MM.1S (cell line): ENCODE measurements at regions not wholly inside any gene's neighbourhood (a gene's known extent, or its start where the extent isn't known, plus 50 kb on each side); places are given as distances from the start of the nearest gene placed in this dataset.

Source experiments
- DNase-seq: peaks from one replicate; pipeline ENCODE4 v3.0.0-alpha.2; 2015
- H2AFZ ChIP-seq: fragments of 300-600 bp; sonication (generic); 2 replicates; pipeline ENCODE4 v1.6.0; 2016; ENCODE audit warnings: antibody characterized with exemption, low read length
- H3F3A ChIP-seq: fragments of 300-600 bp; sonication (generic); 2 replicates; pipeline ENCODE4 v1.6.1; 2016; ENCODE audit warnings: mild to moderate bottlenecking, antibody characterized with exemption, low read length, moderate library complexity, mixed read lengths; ENCODE audit not compliant: insufficient read depth
- H3K27ac ChIP-seq: fragments of 300-600 bp; sonication (generic); 2 replicates; pipeline ENCODE4 v1.5.1; 2016; ENCODE audit warnings: mild to moderate bottlenecking, low read length
- H3K27me3 ChIP-seq: fragments of 300-600 bp; sonication (generic); replicated peaks from 2 replicates; pipeline ENCODE4 v1.6.0; 2016; ENCODE audit warnings: low read length; ENCODE audit not compliant: insufficient read depth
- H3K36me3 ChIP-seq: fragments of 300-600 bp; sonication (generic); replicated peaks from 2 replicates; pipeline ENCODE4 v1.6.1; 2016; ENCODE audit warnings: mild to moderate bottlenecking, low read length, mixed read lengths; ENCODE audit not compliant: insufficient read depth
- H3K4me1 ChIP-seq: fragments of 300-600 bp; sonication (generic); 2 replicates; pipeline ENCODE4 v1.6.1; 2016; ENCODE audit warnings: low read length, mixed read lengths
- H3K4me2 ChIP-seq: fragments of 300-600 bp; sonication (generic); 2 replicates; pipeline ENCODE4 v1.6.0; 2016; ENCODE audit warnings: low read depth, low read length
- H3K4me3 ChIP-seq: fragments of 300-600 bp; sonication (generic); 2 replicates; pipeline ENCODE4 v1.5.1; 2016; ENCODE audit warnings: low read length, mixed read lengths
- H3K79me2 ChIP-seq: fragments of 300-600 bp; sonication (generic); 2 replicates; pipeline ENCODE4 v1.6.1; 2016; ENCODE audit warnings: mixed run types, low read length, mixed read lengths
- H3K9ac ChIP-seq: fragments of 300-600 bp; sonication (generic); 2 replicates; pipeline ENCODE4 v1.6.1; 2016; ENCODE audit warnings: low read length, mixed read lengths
- H3K9me2 ChIP-seq: fragments of 300-600 bp; sonication (generic); replicated peaks from 2 replicates; pipeline ENCODE4 v1.6.1; 2016; ENCODE audit warnings: mild to moderate bottlenecking, low read length, mixed read lengths; ENCODE audit not compliant: insufficient read depth
- H3K9me3 ChIP-seq: fragments of 300-600 bp; sonication (generic); replicated peaks from 2 replicates; pipeline ENCODE4 v1.6.1; 2016; ENCODE audit warnings: mild to moderate bottlenecking, low read length, mixed read lengths; ENCODE audit not compliant: insufficient read depth
- H4K20me1 ChIP-seq: fragments of 300-600 bp; sonication (generic); 2 replicates; pipeline ENCODE4 v1.6.1; 2016; ENCODE audit warnings: mild to moderate bottlenecking, low read length, moderate library complexity, mixed read lengths; ENCODE audit not compliant: insufficient read depth
- EZH2 ChIP-seq: fragments of 300-600 bp; sonication (generic); optimal IDR thresholded peaks from 2 replicates; pipeline ENCODE3; 2017; ENCODE audit warnings: low read depth, mild to moderate bottlenecking, antibody characterized with exemption, low read length, mixed read lengths
- EZH2phosphoT487 ChIP-seq: fragments of 300-600 bp; sonication (generic); IDR thresholded peaks from 2 replicates; pipeline ENCODE4 v1.6.1; 2018; ENCODE audit warnings: antibody characterized with exemption, low read length
- TF ChIP-seq, protein P1 (sequence below): fragments of 300-600 bp; sonication (generic); IDR thresholded peaks from 2 replicates; pipeline ENCODE4 v1.5.1; 2016; ENCODE audit warnings: antibody characterized with exemption, low read length, mixed read lengths

DNA sequence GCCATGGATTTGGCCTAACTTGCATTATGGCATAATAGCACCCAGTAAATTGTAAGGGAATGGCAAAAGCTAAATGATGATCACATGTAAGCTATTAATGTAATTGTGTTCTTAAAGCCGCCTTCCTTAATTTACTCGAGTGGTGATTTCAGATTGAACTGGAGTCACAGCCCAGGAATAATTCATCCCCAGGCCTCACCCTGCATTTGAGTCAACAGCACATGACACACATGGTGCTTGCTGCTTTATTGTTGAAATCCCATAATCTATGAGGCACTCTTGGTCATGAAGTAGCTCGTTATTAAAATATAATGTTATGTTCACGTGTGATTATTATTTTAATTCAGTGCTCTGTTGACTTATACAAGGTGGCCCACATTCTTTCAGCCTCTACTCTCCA, 547.5 kb downstream of the VRK1 start:
- Histone ChIP-seq H3K27me3 (no peaks in the 10 kb centered on the region), H3K27ac (no peak overlapping the region), H3K9me2 (no peaks in the 10 kb centered on the region), H2AFZ (no peak overlapping the region), H4K20me1 (no peaks in the 10 kb centered on the region), H3K9me3 (no peaks in the 10 kb centered on the region), H3K4me2 (no peak overlapping the region), H3K36me3 (no peaks in the 10 kb centered on the region), H3K4me3 (no peak overlapping the region), H3K4me1 (no peaks in the 10 kb centered on the region), H3F3A (no peaks in the 10 kb centered on the region), H3K9ac (no peak overlapping the region), H3K79me2 (no peaks in the 10 kb centered on the region)
- no peak for DNase-seq
- TF ChIP-seq, protein P1, sequence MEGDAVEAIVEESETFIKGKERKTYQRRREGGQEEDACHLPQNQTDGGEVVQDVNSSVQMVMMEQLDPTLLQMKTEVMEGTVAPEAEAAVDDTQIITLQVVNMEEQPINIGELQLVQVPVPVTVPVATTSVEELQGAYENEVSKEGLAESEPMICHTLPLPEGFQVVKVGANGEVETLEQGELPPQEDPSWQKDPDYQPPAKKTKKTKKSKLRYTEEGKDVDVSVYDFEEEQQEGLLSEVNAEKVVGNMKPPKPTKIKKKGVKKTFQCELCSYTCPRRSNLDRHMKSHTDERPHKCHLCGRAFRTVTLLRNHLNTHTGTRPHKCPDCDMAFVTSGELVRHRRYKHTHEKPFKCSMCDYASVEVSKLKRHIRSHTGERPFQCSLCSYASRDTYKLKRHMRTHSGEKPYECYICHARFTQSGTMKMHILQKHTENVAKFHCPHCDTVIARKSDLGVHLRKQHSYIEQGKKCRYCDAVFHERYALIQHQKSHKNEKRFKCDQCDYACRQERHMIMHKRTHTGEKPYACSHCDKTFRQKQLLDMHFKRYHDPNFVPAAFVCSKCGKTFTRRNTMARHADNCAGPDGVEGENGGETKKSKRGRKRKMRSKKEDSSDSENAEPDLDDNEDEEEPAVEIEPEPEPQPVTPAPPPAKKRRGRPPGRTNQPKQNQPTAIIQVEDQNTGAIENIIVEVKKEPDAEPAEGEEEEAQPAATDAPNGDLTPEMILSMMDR = no peak
- TF ChIP-seq EZH2phosphoT487 = no peak
- TF ChIP-seq EZH2 = no peak

DNA sequence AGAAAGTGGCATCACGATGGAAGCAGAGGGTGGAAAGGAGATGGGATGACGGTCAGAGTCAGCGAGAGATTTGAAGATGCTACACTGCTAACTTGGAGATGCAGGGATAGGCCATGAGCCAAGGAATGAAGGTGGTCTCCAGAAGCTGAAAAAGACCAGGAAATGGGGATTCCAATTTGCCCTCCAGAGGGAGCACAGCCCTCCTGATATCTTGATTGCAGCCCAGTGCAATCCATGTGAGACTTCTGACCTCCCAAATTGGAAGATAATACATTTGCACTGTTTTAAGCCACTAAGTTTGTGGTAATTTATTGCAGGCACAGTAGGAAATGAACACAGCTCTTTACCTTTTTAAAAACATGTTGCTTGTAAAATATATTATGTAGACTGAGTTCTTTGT, 549.5 kb downstream of the VRK1 start:
- Histone ChIP-seq H3K9me3 (no peaks in the 10 kb centered on the region), H2AFZ (no peak overlapping the region), H3K4me3 (no peak overlapping the region), H3K36me3 (no peaks in the 10 kb centered on the region), H3K9me2 (no peaks in the 10 kb centered on the region), H3K4me1 (no peaks in the 10 kb centered on the region), H4K20me1 (no peaks in the 10 kb centered on the region), H3K79me2 (no peaks in the 10 kb centered on the region), H3K9ac (no peak overlapping the region), H3K27ac (no peak overlapping the region), H3K27me3 (no peaks in the 10 kb centered on the region), H3F3A (no peaks in the 10 kb centered on the region), H3K4me2 (no peak overlapping the region)
- DNase-seq = no peak
- TF ChIP-seq EZH2 (no peak), EZH2phosphoT487 (no peak)
- TF ChIP-seq, protein P1 = no peak

DNA sequence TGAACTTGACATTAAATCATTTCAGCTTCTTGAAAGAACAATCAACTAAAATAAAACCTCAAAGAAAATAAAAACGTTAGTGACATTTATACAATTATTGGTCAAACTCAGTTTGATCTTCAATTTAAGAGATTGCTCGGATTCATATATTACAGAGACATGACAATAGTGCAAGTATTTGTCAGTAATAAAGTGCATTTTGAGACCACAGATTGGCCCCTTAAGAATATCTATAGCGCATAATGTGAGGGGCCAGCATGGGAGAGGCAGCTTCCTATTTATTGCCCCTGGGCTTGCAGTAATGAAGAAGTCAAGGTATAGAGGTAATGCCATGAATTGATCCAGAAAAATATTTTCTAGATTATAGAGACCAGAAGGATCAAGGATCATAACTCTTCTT, 552.3 kb downstream of the VRK1 start:
- DNase-seq = no peak
- H3K9me3 ChIP-seq = no peaks in the 10 kb centered on the region
- no peaks in the 10 kb centered on the region for H3F3A ChIP-seq
- TF ChIP-seq EZH2 = no peak
- TF ChIP-seq, protein P1 = no peak
- TF ChIP-seq EZH2phosphoT487 = no peak
- H3K4me1 ChIP-seq = no peaks in the 10 kb centered on the region
- no peak overlapping the region for H3K9ac ChIP-seq
- no peak overlapping the region for H3K4me3 ChIP-seq
- no peak overlapping the region for H3K4me2 ChIP-seq
- H3K79me2 ChIP-seq = no peaks in the 10 kb centered on the region
- H3K9me2 ChIP-seq = no peaks in the 10 kb centered on the region
- H3K36me3 ChIP-seq = no peaks in the 10 kb centered on the region
- H3K27ac ChIP-seq = no peak overlapping the region
- no peaks in the 10 kb centered on the region for H4K20me1 ChIP-seq
- no peak overlapping the region for H2AFZ ChIP-seq
- no peaks in the 10 kb centered on the region for H3K27me3 ChIP-seq
